ENCODE measurements at regions not wholly inside any gene's neighbourhood (a gene's known extent, or its start where the extent isn't known, plus 50 kb on each side); places are given as distances from the start of the nearest gene placed in this dataset.

- TF ChIP-seq POLR2A (IDR thresholded peaks at IDR 0.05) (no peak), EP300 (IDR thresholded peaks at IDR 0.05; ENCODE audit: low read depth) (no peak), CTCF (IDR thresholded peaks at IDR 0.05) (no peak), POLR2AphosphoS5 (IDR thresholded peaks at IDR 0.05) (no peak)
- WGBS, 2 donors (ENCODE audit: low coverage in 1 of 2), result 50 to 76% methylated on average over 1 to 7 of the region's 7 CpGs
- peak overlapping the region in 3 of 4 donors; percentile 35 to 65 (median 59) for H3K27ac ChIP-seq
- DNase-seq, result no peak
- H3K4me1 ChIP-seq, result peaks cover 0 to 15% (median 7%) of the 10 kb centered on the region in 4 donors
- in situ Hi-C loops (cut with MboI; ENCODE audit: low pct_ligation_motif_present in 1 of 4, low pct_unique_long_range_greater_than_20kb in 1 of 4, low sequenced_read_pairs in 3 of 4), result no loop called here
- no peaks in the 10 kb centered on the region for H3K9me3 ChIP-seq
- intact Hi-C loops (cut with DNase I; ENCODE audit: low total_unique reads), result no loop called here
- H3K4me3 ChIP-seq, result no peak overlapping the region
- no peaks in the 10 kb centered on the region for H3K27me3 ChIP-seq
- no peaks in the 10 kb centered on the region for H3K36me3 ChIP-seq
These were observed 106.8 kb upstream of the IL12A start for GRCh38 chr3:159881828-159882309.

- no peaks in the 10 kb centered on the region for H3K27me3 ChIP-seq
- no peaks in the 10 kb centered on the region for H3K36me3 ChIP-seq
- intact Hi-C loops (cut with DNase I; ENCODE audit: low total_unique reads) (no loop called here), in situ Hi-C loops (cut with MboI; ENCODE audit: low pct_ligation_motif_present in 1 of 4, low pct_unique_long_range_greater_than_20kb in 1 of 4, low sequenced_read_pairs in 3 of 4) (no loop called here)
- H3K4me1 ChIP-seq, result peaks cover 0 to 15% (median 7%) of the 10 kb centered on the region in 4 donors
- DNase-seq, result no peak
- no peak overlapping the region for H3K4me3 ChIP-seq
- 74 to 78% methylated on average over 2 to 3 of the region's 3 CpGs for WGBS, 2 donors (ENCODE audit: low coverage in 1 of 2)
- H3K9me3 ChIP-seq, result no peaks in the 10 kb centered on the region
- TF ChIP-seq EP300 (IDR thresholded peaks at IDR 0.05; ENCODE audit: low read depth), result no peak
- TF ChIP-seq POLR2A (IDR thresholded peaks at IDR 0.05), result no peak
- TF ChIP-seq CTCF (IDR thresholded peaks at IDR 0.05), result no peak
- TF ChIP-seq POLR2AphosphoS5 (IDR thresholded peaks at IDR 0.05), result no peak
- peak overlapping the region; percentile 22 to 65 (median 47) for H3K27ac ChIP-seq
These were observed 106.3 kb upstream of the IL12A start for GRCh38 chr3:159882367-159882766.

DNA sequence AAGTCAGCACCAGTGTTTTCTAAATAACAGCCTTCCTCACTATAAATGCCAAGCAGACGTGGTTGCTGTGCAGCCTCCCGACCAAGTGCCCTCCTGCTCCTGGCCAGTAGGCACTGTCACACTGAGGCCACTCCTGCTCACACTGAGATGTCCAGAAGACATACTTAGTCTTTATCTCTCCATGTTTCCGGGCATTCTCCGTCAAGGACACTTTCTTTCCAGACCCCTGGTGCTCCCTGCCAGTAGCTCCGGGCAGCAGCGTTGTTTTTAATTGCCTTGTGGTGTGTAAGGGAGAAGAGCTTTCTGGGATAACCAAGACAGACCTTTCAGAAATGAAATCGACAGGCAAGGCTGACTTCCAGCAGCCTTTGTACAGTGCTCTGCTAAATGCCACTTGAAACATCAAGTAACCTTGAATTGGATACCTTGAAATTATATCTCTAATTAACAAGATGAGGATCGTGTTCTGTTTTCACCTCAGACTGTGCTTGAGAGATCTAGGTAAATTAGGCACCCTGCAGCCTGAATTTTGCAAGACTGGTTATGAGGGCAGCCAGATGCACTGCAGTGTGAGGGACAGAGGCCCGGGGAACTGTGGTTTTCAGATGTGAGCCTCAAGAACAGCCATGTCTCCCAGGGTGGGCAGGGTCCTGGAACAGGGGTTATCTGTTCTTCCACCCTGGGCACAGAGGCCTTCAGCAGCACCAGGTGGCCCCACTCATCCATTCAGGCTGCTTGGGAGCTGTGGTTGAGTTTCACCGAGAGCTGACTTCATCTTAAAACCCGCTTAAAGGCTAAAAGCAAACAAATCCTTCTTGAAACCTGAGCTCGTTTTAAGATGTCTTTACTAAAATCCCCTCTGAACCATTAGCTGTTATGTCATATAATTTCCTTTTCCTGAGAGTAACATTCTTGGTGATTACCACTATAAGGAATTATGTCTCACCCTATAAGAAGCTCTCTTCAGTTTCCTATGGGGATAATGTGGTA is 105.5 kb upstream of the IL12A start:
- DNase-seq, result no peak
- TF ChIP-seq POLR2AphosphoS5 (IDR thresholded peaks at IDR 0.05) (no peak), POLR2A (IDR thresholded peaks at IDR 0.05) (no peak), EP300 (IDR thresholded peaks at IDR 0.05; ENCODE audit: low read depth) (no peak), CTCF (IDR thresholded peaks at IDR 0.05) (no peak)
- peak overlapping the region; percentile 22 to 65 (median 47) for H3K27ac ChIP-seq
- intact Hi-C loops (cut with DNase I; ENCODE audit: low total_unique reads) (no loop called here), in situ Hi-C loops (cut with MboI; ENCODE audit: low pct_ligation_motif_present in 1 of 4, low pct_unique_long_range_greater_than_20kb in 1 of 4, low sequenced_read_pairs in 3 of 4) (no loop called here)
- H3K4me3 ChIP-seq, result no peak overlapping the region
- no peaks in the 10 kb centered on the region for H3K9me3 ChIP-seq
- H3K27me3 ChIP-seq, result no peaks in the 10 kb centered on the region
- peaks cover 0 to 18% (median 7%) of the 10 kb centered on the region in 4 donors for H3K4me1 ChIP-seq
- no peaks in the 10 kb centered on the region for H3K36me3 ChIP-seq
- 51 to 62% methylated on average over 9 to 12 of the region's 12 CpGs for WGBS, 2 donors (ENCODE audit: low coverage in 1 of 2)

DNA sequence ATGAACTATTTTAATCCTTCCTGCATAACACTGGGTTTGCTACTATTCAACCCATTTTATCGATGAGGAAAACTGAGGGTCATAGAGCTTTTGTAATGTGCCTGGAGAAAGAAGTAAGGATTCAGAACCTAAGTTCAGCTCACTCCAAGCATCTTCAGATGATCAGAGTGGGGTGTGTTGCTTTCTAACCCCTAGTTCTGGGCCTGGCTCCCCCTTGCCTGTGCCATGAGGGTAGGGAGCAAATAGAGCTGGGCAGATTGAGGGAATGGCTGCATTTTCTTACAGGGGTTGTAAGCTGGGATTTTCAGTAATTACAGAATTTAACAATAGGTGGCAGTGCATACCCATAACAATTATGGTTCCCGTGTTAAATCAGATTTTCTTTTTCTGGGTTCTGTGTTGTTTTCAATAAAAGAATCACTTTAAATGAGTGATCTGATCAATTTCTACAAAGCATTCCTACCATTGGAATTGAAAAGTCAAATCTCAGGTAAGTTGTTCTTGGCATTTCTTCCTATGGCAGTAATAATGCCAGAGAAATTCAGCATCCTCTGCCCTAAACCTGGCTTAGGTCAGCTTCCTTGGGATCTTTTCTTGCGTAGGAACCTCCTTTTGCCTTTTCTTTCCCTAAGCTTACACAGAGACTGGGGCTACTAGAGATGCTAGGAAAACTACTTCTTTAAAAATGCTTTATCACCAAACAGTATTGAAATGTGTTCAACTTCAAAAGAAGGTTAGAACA is 103.8 kb upstream of the IL12A start:
- Histone ChIP-seq H3K27ac (peak overlapping the region in 1 of 4 donors; percentile 18), H3K4me1 (peaks cover 0 to 18% (median 7%) of the 10 kb centered on the region in 4 donors), H3K27me3 (no peaks in the 10 kb centered on the region), H3K4me3 (no peak overlapping the region), H3K36me3 (no peaks in the 10 kb centered on the region), H3K9me3 (no peaks in the 10 kb centered on the region)
- intact Hi-C loops (cut with DNase I; ENCODE audit: low total_unique reads), result loop anchor here (5.0 kb wide), 1 partner anchor 117 kb away; no protein-coding TSS in a partner anchor
- TF ChIP-seq EP300 (IDR thresholded peaks at IDR 0.05; ENCODE audit: low read depth) (no peak), POLR2A (IDR thresholded peaks at IDR 0.05) (no peak), CTCF (IDR thresholded peaks at IDR 0.05) (peak; percentile 49 to 64 (median 63)), POLR2AphosphoS5 (IDR thresholded peaks at IDR 0.05) (no peak)
- no peak for DNase-seq
- WGBS, 2 donors (ENCODE audit: low coverage in 1 of 2), result 38 to 62% methylated on average over 2 to 3 of the region's 3 CpGs
- in situ Hi-C loops (cut with MboI; ENCODE audit: low pct_ligation_motif_present in 1 of 4, low pct_unique_long_range_greater_than_20kb in 1 of 4, low sequenced_read_pairs in 3 of 4), result loop anchor here in 2 of 4 donors (5.0 kb wide), 2 partner anchors 117 to 122 kb away; no protein-coding TSS in a partner anchor
